GM13977 (cell line): ENCODE measurements at regions not wholly inside any gene's neighbourhood (a gene's known extent, or its start where the extent isn't known, plus 50 kb on each side); places are given as distances from the start of the nearest gene placed in this dataset.

Experiments used
- DNase-seq: peaks from one replicate; pipeline ENCODE4 v3.0.0; 2012; ENCODE audit warnings: low spot score
- CTCF ChIP-seq: IDR thresholded peaks from 2 replicates; pipeline ENCODE4 v1.5.1; 2012; ENCODE audit warnings: mild to moderate bottlenecking, control low read depth; ENCODE audit not compliant: insufficient read depth; ENCODE audit errors: extremely low read depth, missing control alignments
- in situ Hi-C: fragments of 300-500 bp; cut with MboI; formaldehyde crosslinking; loops from one replicate; pipeline ENCODE4 v1.12.0; 2022; ENCODE audit warnings: low sequenced_read_pairs, low pct_unique_long_range_greater_than_20kb, mixed read lengths, inconsistent platforms; ENCODE audit not compliant: unreplicated experiment

- in situ Hi-C loops, result no loop called here
- TF ChIP-seq CTCF, result no peak
- DNase-seq, result no peak
Observed at GRCh38 chr6:163916315-163917081, 502.0 kb downstream of the QKI start.

GRCh38 chr6:163915131-163915530, 500.6 kb downstream of the QKI start:
- in situ Hi-C loops, result no loop called here
- TF ChIP-seq CTCF, result no peak
- no peak for DNase-seq

- in situ Hi-C loops, result no loop called here
- no peak for DNase-seq
- no peak for TF ChIP-seq CTCF
Observed at GRCh38 chr6:163913045-163913444, 498.5 kb downstream of the QKI start.

- in situ Hi-C loops, result no loop called here
- no peak for TF ChIP-seq CTCF
- DNase-seq, result no peak
Observed at GRCh38 chr6:163906006-163906710, 491.6 kb downstream of the QKI start.

GRCh38 chr6:163904186-163904585, 489.7 kb downstream of the QKI start:
- TF ChIP-seq CTCF, result no peak
- in situ Hi-C loops, result no loop called here
- no peak for DNase-seq

- no peak for TF ChIP-seq CTCF
- in situ Hi-C loops, result no loop called here
Observed at GRCh38 chr6:163903541-163903940, 489.0 kb downstream of the QKI start.

More at GRCh38 chr6:163903541-163903940, 489.0 kb downstream of the QKI start:
- DNase-seq, result no peak
